ENCODE measurements at regions not wholly inside any gene's neighbourhood (a gene's known extent, or its start where the extent isn't known, plus 50 kb on each side); places are given as distances from the start of the nearest gene placed in this dataset.

DNA sequence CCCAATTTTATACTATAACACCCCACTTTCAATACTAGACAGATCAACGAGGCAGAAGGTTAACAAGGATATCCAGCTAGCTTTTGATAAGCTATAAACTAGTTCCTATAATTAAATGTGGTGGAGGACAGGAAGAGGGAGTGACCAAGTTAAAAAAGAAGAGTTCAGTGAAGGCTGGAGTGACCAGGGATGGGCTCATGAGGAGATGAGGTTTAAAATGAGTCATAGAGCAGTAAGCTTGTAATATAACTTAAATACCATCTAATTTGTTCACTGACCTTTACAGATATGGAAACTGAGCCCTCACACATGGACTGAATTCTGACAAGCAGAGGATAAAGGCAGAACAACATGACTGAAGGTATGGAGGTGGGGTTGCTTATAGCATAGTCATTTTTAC is 284.5 kb downstream of the SPATA31D1 start:
- H3K4me3 ChIP-seq (ENCODE audit: low read length), result no peak overlapping the region
- no peaks in the 10 kb centered on the region for H3K9me3 ChIP-seq (ENCODE audit: control insufficient read depth, low read length)
- no peak overlapping the region for H3K27ac ChIP-seq (ENCODE audit: low read length)
- no peaks in the 10 kb centered on the region for H3K27me3 ChIP-seq (ENCODE audit: control insufficient read depth, insufficient read depth)
- no peaks in the 10 kb centered on the region for H3K4me1 ChIP-seq (ENCODE audit: control insufficient read depth, insufficient read depth, low read length)
- 47% methylated on average over 1 of the region's 1 CpG for WGBS
- ATAC-seq, result no peak
- DNase-seq, result no peak
- intact Hi-C loops (cut with DNase I), result no loop called here

DNA sequence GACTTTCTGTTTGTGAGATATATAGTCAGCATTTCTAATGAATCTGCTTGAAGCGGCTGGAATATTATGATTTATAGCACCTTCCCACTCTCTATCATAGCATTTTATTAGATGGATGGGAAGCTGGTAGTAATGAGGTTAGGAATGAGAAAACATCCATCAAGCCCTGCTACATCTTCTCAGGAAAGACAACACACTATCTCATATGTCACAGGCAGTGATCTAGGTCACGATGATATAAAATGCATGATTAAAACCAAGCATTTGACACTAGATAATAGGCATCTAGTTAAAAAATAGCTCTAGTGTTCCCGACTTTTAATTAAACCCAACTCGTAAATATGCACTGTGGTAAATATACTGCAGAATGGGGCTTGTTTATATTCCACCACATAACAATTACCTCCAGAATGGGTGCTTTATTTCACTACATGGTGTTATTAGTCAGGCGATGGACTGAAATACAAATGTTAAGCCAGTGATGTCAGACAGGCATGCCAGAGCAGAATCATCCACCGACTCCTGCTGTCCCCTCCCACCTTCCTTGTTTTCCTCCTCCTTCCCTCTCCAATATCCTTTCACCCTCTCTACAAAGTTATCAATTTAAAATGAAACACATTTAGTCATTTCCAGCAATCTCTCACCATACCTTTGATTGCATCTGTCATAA is 286.8 kb downstream of the SPATA31D1 start:
- DNase-seq (no peak), ATAC-seq (no peak)
- no peak overlapping the region for H3K27ac ChIP-seq (ENCODE audit: low read length)
- H3K27me3 ChIP-seq (ENCODE audit: control insufficient read depth, insufficient read depth), result no peaks in the 10 kb centered on the region
- no peak overlapping the region for H3K4me3 ChIP-seq (ENCODE audit: low read length)
- no peaks in the 10 kb centered on the region for H3K9me3 ChIP-seq (ENCODE audit: control insufficient read depth, low read length)
- intact Hi-C loops (cut with DNase I), result no loop called here
- WGBS, result 75% methylated on average over 6 of the region's 6 CpGs
- no peaks in the 10 kb centered on the region for H3K4me1 ChIP-seq (ENCODE audit: control insufficient read depth, insufficient read depth, low read length)

DNA sequence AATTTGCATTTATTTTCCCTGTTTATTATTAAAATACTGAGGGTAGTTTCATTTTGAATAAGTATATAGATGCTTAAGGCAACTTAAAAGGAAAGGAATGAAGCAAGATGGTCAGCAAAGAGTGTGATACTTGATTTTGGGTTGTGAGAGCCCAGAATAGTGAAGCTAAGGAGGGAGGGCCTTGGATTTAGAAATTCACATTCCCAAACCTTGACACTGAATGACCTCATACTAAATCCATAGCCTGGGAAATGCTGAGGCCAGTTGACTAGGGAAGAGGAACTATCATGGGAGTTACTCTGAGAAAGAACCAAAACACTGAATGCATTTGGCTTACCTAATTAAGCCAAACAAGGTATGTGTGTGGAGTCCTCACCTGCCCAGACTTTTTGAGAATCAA is 292.5 kb downstream of the SPATA31D1 start:
- intact Hi-C loops (cut with DNase I), result no loop called here
- Histone ChIP-seq H3K9me3 (ENCODE audit: control insufficient read depth, low read length) (peaks cover under 1% of the 10 kb centered on the region), H3K27ac (ENCODE audit: low read length) (no peak overlapping the region), H3K27me3 (ENCODE audit: control insufficient read depth, insufficient read depth) (no peaks in the 10 kb centered on the region), H3K4me1 (ENCODE audit: control insufficient read depth, insufficient read depth, low read length) (no peaks in the 10 kb centered on the region), H3K4me3 (ENCODE audit: low read length) (no peak overlapping the region)
- DNase-seq (no peak), ATAC-seq (no peak)

DNA sequence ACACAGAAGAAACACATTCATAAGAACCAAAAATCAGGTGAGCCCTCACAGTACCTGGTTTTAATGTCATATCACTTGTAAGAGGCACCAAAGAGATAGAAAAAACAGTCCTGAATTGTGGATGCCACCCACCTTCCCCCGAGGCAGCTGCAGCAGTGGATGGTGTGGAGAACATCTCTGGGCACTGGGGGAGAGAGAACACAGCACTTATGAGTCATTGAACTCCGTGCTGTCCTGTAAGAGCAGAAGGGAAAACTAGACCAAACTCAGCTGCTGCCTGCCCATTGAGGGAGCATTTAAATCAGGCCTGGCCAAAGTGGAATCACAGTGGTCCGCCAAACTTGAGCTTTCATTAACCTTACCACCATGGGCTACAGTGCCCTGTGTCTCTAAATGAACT is 296.2 kb downstream of the SPATA31D1 start:
- intact Hi-C loops (cut with DNase I), result no loop called here
- DNase-seq (no peak), ATAC-seq (no peak)
- Histone ChIP-seq H3K4me1 (ENCODE audit: control insufficient read depth, insufficient read depth, low read length) (no peaks in the 10 kb centered on the region), H3K4me3 (ENCODE audit: low read length) (no peak overlapping the region), H3K27me3 (ENCODE audit: control insufficient read depth, insufficient read depth) (no peaks in the 10 kb centered on the region), H3K9me3 (ENCODE audit: control insufficient read depth, low read length) (peaks cover 2% of the 10 kb centered on the region), H3K27ac (ENCODE audit: low read length) (no peak overlapping the region)
- WGBS, result 84% methylated on average over 3 of the region's 3 CpGs

DNA sequence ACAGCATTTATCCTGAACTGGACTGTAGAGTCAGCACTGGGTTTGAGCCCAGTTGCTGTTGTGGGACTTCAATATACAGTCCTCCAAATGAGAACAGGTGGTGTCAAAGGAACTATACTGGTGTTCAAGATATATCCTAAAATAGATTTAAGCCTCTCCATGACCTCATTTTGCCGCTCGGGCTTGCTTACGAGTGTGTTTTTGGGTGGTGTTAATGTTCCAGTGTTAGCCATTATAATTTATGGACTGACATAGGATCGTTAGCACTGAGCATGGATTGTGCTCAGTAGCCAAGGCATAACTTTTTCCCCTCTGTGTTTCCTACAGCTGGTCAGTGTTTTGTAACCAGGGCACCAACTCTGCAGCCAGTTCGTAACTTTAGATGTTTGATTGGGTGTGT is 306.6 kb downstream of the SPATA31D1 start:
- H3K9me3 ChIP-seq (ENCODE audit: control insufficient read depth, low read length), result no peaks in the 10 kb centered on the region
- no peaks in the 10 kb centered on the region for H3K27me3 ChIP-seq (ENCODE audit: control insufficient read depth, insufficient read depth)
- ATAC-seq (no peak), DNase-seq (no peak)
- intact Hi-C loops (cut with DNase I), result no loop called here
- H3K27ac ChIP-seq (ENCODE audit: low read length), result no peak overlapping the region
- 94% methylated on average over 5 of the region's 5 CpGs for WGBS
- H3K4me1 ChIP-seq (ENCODE audit: control insufficient read depth, insufficient read depth, low read length), result no peaks in the 10 kb centered on the region
- H3K4me3 ChIP-seq (ENCODE audit: low read length), result no peak overlapping the region

DNA sequence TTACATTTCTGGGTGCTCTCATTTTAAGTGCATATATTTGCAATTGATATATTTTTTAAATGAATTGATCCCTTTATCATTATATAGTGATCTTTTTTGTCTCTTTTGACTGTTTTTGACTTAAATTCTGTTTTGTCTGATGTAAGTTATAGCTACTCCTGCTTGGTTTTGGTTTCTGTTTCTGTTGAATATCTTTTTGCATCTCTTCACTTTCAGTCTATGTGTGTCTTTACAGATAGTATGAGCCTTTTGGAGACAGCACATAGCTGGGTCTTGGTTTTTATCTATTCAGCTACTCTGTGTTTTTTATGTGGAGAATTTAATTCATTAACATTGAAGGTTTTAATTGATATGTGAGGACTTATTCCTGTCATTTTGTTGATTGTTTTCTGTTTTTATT is 311.3 kb downstream of the SPATA31D1 start:
- DNase-seq (no peak), ATAC-seq (no peak)
- no peaks in the 10 kb centered on the region for H3K27me3 ChIP-seq (ENCODE audit: control insufficient read depth, insufficient read depth)
- H3K9me3 ChIP-seq (ENCODE audit: control insufficient read depth, low read length), result no peaks in the 10 kb centered on the region
- intact Hi-C loops (cut with DNase I), result no loop called here
- H3K4me3 ChIP-seq (ENCODE audit: low read length), result no peak overlapping the region
- H3K27ac ChIP-seq (ENCODE audit: low read length), result no peak overlapping the region
- H3K4me1 ChIP-seq (ENCODE audit: control insufficient read depth, insufficient read depth, low read length), result no peaks in the 10 kb centered on the region

DNA sequence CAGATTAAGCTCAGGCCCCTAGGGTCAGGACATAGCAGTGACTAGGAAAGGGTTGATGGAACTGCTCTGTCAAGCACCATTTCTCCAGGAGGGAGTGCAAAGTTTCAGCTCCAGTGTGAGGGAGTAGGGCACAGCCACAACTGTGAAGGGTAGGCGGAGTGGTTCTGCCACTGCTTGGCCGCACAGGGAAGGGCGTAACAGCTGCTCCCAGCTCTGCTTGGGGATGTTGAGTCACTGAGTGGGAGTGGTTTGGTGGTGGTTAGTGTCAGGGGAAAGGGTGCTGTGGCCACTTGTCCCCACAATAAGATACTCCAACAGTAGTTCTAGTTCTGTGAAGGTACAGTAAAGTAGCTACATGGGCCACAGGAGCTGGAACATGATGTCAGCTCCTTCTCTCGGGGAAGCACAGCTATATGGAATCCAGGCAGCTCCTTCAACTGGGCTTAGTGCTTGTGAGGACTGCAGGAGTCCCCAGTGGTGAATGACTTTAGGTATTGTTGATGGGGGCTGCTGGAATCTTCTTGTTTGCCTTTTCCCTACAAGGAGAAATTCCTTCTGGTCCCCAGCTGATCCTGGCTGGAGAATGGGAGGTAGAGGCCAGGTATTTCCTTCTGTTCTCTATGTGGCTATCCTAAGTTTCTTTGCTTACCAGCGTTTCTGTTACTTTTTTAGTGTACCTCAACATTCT is 314.5 kb downstream of the SPATA31D1 start:
- H3K4me1 ChIP-seq (ENCODE audit: control insufficient read depth, insufficient read depth, low read length), result no peaks in the 10 kb centered on the region
- no peak for ATAC-seq
- H3K4me3 ChIP-seq (ENCODE audit: low read length), result no peak overlapping the region
- DNase-seq, result peak in 1 of 3 donors; percentile 14
- intact Hi-C loops (cut with DNase I), result no loop called here
- no peaks in the 10 kb centered on the region for H3K27me3 ChIP-seq (ENCODE audit: control insufficient read depth, insufficient read depth)
- 91% methylated on average over 5 of the region's 5 CpGs for WGBS
- H3K27ac ChIP-seq (ENCODE audit: low read length), result no peak overlapping the region
- H3K9me3 ChIP-seq (ENCODE audit: control insufficient read depth, low read length), result no peaks in the 10 kb centered on the region

DNA sequence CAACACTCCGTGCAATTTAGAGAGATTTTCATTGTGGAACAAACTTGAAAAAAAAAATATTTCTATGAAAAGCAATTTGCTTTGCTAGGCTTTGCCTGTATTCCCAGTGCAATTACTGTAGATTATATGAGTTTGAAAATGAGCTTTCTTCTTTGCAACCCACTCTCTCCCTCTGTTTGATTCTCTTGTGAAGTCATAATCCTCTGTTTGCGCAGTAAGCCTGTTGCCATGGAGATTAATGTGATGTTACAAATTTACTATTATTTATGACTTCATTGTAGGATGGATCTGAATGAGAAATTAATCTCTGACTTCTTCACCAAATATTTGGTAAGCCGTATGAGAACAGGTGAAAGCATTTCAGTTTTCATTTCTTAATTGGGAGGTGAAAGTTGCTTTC is 320.3 kb downstream of the SPATA31D1 start:
- no peaks in the 10 kb centered on the region for H3K27me3 ChIP-seq (ENCODE audit: control insufficient read depth, insufficient read depth)
- ATAC-seq (no peak), DNase-seq (no peak)
- H3K27ac ChIP-seq (ENCODE audit: low read length), result no peak overlapping the region
- no peaks in the 10 kb centered on the region for H3K4me1 ChIP-seq (ENCODE audit: control insufficient read depth, insufficient read depth, low read length)
- no peaks in the 10 kb centered on the region for H3K9me3 ChIP-seq (ENCODE audit: control insufficient read depth, low read length)
- intact Hi-C loops (cut with DNase I), result no loop called here
- 87% methylated on average over 3 of the region's 3 CpGs for WGBS
- H3K4me3 ChIP-seq (ENCODE audit: low read length), result no peak overlapping the region

DNA sequence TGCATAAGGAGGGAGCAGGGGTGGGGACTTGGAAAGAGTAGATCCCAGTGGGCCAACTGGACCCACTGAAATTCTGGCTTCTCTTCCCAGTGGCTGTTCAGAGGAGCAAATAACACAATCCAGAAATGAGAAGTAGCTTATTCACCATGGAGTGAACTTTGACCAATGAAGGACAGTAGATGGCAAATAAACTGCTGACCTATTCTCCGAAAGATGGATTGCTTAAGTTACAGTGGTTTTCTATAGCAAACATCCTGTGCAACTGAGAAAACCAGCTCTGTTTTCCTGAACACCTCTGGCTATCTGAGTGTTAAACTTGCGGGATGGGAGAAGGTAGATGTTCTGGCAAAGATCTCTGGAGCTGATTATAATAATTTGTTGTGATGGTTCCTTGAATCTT is 325.1 kb downstream of the SPATA31D1 start:
- no peak for ATAC-seq
- WGBS, result 94% methylated on average over 2 of the region's 2 CpGs

DNA sequence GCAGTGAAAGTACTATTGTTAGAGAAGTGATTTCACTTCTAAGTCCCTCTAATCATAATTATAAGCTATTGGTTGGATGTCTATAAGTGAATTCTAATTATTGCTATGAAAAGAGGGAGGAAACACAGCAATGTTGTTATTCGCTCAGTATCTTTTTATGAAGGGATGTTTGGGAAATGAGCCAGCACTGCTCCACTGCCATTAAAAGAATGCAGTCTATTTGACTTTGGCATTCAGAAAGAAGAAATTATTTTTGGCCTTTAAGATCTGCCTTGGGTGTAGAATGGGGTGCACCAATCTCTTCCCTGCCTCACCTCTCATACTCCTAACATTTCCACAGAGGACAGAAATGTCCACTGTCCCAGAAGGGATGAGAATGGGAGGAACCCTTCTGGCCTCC is 332.0 kb downstream of the SPATA31D1 start:
- no peak for DNase-seq

More for the DNA sequence above, 325.1 kb downstream of the SPATA31D1 start:
- Histone ChIP-seq H3K4me1 (ENCODE audit: control insufficient read depth, insufficient read depth, low read length) (no peaks in the 10 kb centered on the region), H3K27ac (ENCODE audit: low read length) (no peak overlapping the region), H3K27me3 (ENCODE audit: control insufficient read depth, insufficient read depth) (no peaks in the 10 kb centered on the region), H3K9me3 (ENCODE audit: control insufficient read depth, low read length) (no peaks in the 10 kb centered on the region), H3K4me3 (ENCODE audit: low read length) (no peak overlapping the region)
- no peak for DNase-seq
- intact Hi-C loops (cut with DNase I), result no loop called here

DNA sequence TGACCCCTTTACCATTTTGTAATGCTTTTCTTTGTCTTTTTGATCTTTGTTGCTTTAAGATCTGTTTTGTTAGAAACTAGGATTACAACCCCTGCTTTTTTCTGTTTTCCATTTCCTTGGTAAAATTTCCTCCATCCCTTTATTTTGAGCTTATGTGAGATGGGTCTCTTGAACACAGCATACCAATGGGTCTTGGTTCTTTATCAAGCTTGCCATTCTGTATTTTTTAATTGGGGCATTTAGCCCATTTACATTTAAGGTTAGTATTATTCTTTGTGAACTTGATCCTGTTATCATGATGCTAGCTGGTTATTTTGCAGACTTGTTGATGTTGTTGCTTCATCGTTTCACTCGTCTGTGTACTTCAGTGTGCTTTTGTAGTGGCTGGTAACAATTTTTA is 337.3 kb downstream of the SPATA31D1 start:
- Histone ChIP-seq H3K4me3 (ENCODE audit: low read length) (no peak overlapping the region), H3K9me3 (ENCODE audit: control insufficient read depth, low read length) (peaks cover 3% of the 10 kb centered on the region), H3K27ac (ENCODE audit: low read length) (no peak overlapping the region), H3K27me3 (ENCODE audit: control insufficient read depth, insufficient read depth) (no peaks in the 10 kb centered on the region), H3K4me1 (ENCODE audit: control insufficient read depth, insufficient read depth, low read length) (no peaks in the 10 kb centered on the region)
- WGBS, result 96% methylated on average over 2 of the region's 2 CpGs
- ATAC-seq, result no peak
- DNase-seq, result no peak
- intact Hi-C loops (cut with DNase I), result loop anchor here in 1 of 4 donors (10.0 kb wide), 1 partner anchor 1141 kb away; no protein-coding TSS in a partner anchor

More for the DNA sequence above, 332.0 kb downstream of the SPATA31D1 start:
- Histone ChIP-seq H3K4me3 (ENCODE audit: low read length) (no peak overlapping the region), H3K9me3 (ENCODE audit: control insufficient read depth, low read length) (no peaks in the 10 kb centered on the region), H3K4me1 (ENCODE audit: control insufficient read depth, insufficient read depth, low read length) (no peaks in the 10 kb centered on the region), H3K27ac (ENCODE audit: low read length) (no peak overlapping the region), H3K27me3 (ENCODE audit: control insufficient read depth, insufficient read depth) (no peaks in the 10 kb centered on the region)
- intact Hi-C loops (cut with DNase I), result loop anchor here in 1 of 4 donors (10.0 kb wide), 1 partner anchor 1136 kb away; no protein-coding TSS in a partner anchor
- ATAC-seq, result no peak
- WGBS, result 28% methylated on average over 1 of the region's 1 CpG

All from right cardiac atrium (tissue), 5 donors.